ENCODE measurements at regions not wholly inside any gene's neighbourhood (a gene's known extent, or its start where the extent isn't known, plus 50 kb on each side); places are given as distances from the start of the nearest gene placed in this dataset.

- Histone ChIP-seq H3K4me3 (ENCODE audit: low read length, poor library complexity, severe bottlenecking) (no peak overlapping the region), H3K36me3 (ENCODE audit: insufficient read depth, low read length) (no peaks in the 10 kb centered on the region), H2AFZ (ENCODE audit: low read length) (no peak overlapping the region), H3F3A (ENCODE audit: low read depth) (no peaks in the 10 kb centered on the region), H4K20me1 (ENCODE audit: insufficient read depth, low read length, poor library complexity, severe bottlenecking) (no peaks in the 10 kb centered on the region), H3K9ac (ENCODE audit: low read depth, low read length, poor library complexity, severe bottlenecking) (no peak overlapping the region), H3K79me2 (ENCODE audit: insufficient read depth, low read length) (no peaks in the 10 kb centered on the region), H3K27me3 (ENCODE audit: insufficient read depth, low read length, poor library complexity, severe bottlenecking) (peaks cover 6% of the 10 kb centered on the region), H3K9me2 (replicated peaks; ENCODE audit: low read depth, low read length) (no peaks in the 10 kb centered on the region), H3K4me2 (ENCODE audit: low read depth, low read length, poor library complexity, severe bottlenecking) (no peak overlapping the region), H3K9me3 (ENCODE audit: insufficient read depth, low read depth, low read length) (no peaks in the 10 kb centered on the region), H3K4me1 (ENCODE audit: insufficient read depth, low read length, poor library complexity, severe bottlenecking) (no peaks in the 10 kb centered on the region)
- TF ChIP-seq EZH2phosphoT487 (IDR thresholded peaks at IDR 0.05; ENCODE audit: borderline replicate concordance) (no peak), CTCF (conservative IDR thresholded peaks at IDR 0.05; ENCODE audit: low read length) (no peak)
These were observed 439.2 kb upstream of the MAF start for GRCh38 chr16:80039777-80040176.

GRCh38 chr16:80038566-80038965 is 438.0 kb upstream of the MAF start:
- H3K4me3 ChIP-seq (ENCODE audit: low read length, poor library complexity, severe bottlenecking): no peak overlapping the region
- H3K9me3 ChIP-seq (ENCODE audit: insufficient read depth, low read depth, low read length): peaks cover 3% of the 10 kb centered on the region
- peaks cover 6% of the 10 kb centered on the region for H3K27me3 ChIP-seq (ENCODE audit: insufficient read depth, low read length, poor library complexity, severe bottlenecking)
- no peaks in the 10 kb centered on the region for H3K4me1 ChIP-seq (ENCODE audit: insufficient read depth, low read length, poor library complexity, severe bottlenecking)
- H3K79me2 ChIP-seq (ENCODE audit: insufficient read depth, low read length): no peaks in the 10 kb centered on the region
- no peak overlapping the region for H3K9ac ChIP-seq (ENCODE audit: low read depth, low read length, poor library complexity, severe bottlenecking)
- H3F3A ChIP-seq (ENCODE audit: low read depth): no peaks in the 10 kb centered on the region
- no peak overlapping the region for H2AFZ ChIP-seq (ENCODE audit: low read length)
- no peaks in the 10 kb centered on the region for H3K9me2 ChIP-seq (replicated peaks; ENCODE audit: low read depth, low read length)
- H3K36me3 ChIP-seq (ENCODE audit: insufficient read depth, low read length): no peaks in the 10 kb centered on the region
- H3K4me2 ChIP-seq (ENCODE audit: low read depth, low read length, poor library complexity, severe bottlenecking): no peak overlapping the region
- TF ChIP-seq EZH2phosphoT487 (IDR thresholded peaks at IDR 0.05; ENCODE audit: borderline replicate concordance): no peak
- no peak for TF ChIP-seq CTCF (conservative IDR thresholded peaks at IDR 0.05; ENCODE audit: low read length)
- no peaks in the 10 kb centered on the region for H4K20me1 ChIP-seq (ENCODE audit: insufficient read depth, low read length, poor library complexity, severe bottlenecking)

GRCh38 chr16:80034948-80035663 is 434.6 kb upstream of the MAF start:
- Histone ChIP-seq H2AFZ (ENCODE audit: low read length) (no peak overlapping the region), H3K27me3 (ENCODE audit: insufficient read depth, low read length, poor library complexity, severe bottlenecking) (no peaks in the 10 kb centered on the region), H3K4me2 (ENCODE audit: low read depth, low read length, poor library complexity, severe bottlenecking) (no peak overlapping the region), H4K20me1 (ENCODE audit: insufficient read depth, low read length, poor library complexity, severe bottlenecking) (no peaks in the 10 kb centered on the region), H3K9ac (ENCODE audit: low read depth, low read length, poor library complexity, severe bottlenecking) (no peak overlapping the region), H3K4me1 (ENCODE audit: insufficient read depth, low read length, poor library complexity, severe bottlenecking) (no peaks in the 10 kb centered on the region), H3K9me2 (replicated peaks; ENCODE audit: low read depth, low read length) (no peaks in the 10 kb centered on the region), H3F3A (ENCODE audit: low read depth) (no peaks in the 10 kb centered on the region), H3K79me2 (ENCODE audit: insufficient read depth, low read length) (no peaks in the 10 kb centered on the region), H3K4me3 (ENCODE audit: low read length, poor library complexity, severe bottlenecking) (no peak overlapping the region), H3K36me3 (ENCODE audit: insufficient read depth, low read length) (no peaks in the 10 kb centered on the region), H3K9me3 (ENCODE audit: insufficient read depth, low read depth, low read length) (peaks cover 3% of the 10 kb centered on the region)
- TF ChIP-seq CTCF (conservative IDR thresholded peaks at IDR 0.05; ENCODE audit: low read length) (no peak), EZH2phosphoT487 (IDR thresholded peaks at IDR 0.05; ENCODE audit: borderline replicate concordance) (no peak)
